Right forelimb (tissue), 1 donor: ENCODE measurements at regions not wholly inside any gene's neighbourhood (a gene's known extent, or its start where the extent isn't known, plus 50 kb on each side); places are given as distances from the start of the nearest gene placed in this dataset.
"Not testable (repeated sequence)": the region's sequence is repeated elsewhere in the genome, so short reads cannot be mapped to it uniquely, and the experiment has no call there.

Source experiments
- DNase-seq: peaks from one replicate; pipeline ENCODE4 v3.0.0-alpha.2; 2018

DNA sequence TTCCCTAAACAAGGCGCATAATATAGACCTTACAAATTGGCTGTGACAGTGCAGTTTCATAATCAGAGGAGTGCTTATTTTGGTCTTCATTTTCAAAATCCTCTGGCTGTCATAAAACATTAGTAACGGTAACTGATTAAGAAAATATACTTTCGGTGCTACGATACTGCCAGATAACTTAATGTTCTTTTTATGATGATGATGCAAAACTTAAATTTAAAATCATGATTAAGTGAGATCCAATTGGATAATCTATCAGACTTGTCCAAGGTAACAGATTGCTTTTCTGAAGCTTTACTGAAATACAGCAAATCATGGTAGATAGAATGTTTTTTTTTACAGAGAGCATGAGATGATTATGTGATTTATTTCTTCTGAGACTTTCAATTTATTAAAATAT is 364.2 kb upstream of the CNTN3 start:
- DNase-seq, result no peak

DNA sequence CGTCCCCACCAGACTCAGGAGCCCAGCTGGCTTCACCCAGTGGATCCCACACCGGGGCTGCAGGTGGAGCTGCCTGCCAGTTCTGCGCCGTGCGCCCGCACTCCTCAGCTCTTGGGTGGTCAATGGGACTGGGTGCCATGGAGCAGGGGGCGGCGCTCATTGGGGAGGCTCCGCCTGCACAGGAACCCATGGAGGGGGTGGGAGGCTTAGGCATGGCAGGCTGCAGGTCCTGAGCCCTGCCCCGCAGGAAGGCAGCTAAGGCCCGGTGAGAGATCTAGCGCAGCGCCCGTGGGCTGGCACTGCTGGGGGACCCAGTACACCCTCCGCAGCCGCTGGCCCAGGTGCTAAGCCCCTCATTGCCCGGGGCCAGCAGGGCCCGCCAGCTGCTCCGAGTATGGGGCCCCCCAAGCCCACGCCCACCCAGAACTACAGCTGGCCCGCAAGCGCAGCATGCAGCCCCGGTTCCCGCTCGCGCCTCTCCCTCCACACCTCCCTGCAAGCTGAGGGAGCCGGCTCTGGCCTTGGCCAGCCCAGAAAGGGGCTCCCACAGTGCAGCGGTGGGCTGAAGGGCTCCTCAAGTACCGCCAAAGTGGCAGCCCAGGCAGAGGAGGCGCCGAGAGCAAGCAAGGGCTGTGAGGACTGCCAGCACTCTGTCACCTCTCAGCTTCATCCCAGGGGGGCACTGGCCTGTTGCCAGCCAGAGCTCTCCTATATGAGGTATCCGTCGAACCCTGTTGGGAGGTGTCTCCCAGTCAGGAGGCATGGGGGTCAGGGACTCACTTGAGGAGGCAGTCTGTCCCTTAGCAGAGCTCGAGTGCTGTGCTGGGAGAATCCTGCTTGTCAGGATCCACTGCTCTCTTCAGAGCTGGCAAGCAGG is 370.8 kb upstream of the CNTN3 start:
- not testable (repeated sequence) for DNase-seq

DNA sequence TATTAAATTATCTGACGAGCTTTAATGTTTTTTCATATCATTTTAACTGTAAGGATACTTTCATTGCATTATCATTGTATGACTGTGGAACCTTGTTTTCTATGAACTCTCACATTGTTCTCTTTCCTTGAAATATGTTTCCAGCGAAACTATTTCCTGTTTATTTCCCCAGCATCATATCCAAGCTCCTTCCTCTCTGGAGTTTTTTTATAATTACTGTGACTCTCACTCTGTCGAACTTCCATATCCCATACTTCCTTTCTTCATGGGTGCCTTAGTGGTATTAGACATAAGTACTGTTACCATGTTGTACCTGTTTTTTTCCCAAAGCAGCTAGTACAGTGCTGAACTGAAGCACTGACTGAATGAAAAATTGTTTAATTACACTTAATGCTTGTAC is 373.6 kb upstream of the CNTN3 start:
- DNase-seq, result no peak

DNA sequence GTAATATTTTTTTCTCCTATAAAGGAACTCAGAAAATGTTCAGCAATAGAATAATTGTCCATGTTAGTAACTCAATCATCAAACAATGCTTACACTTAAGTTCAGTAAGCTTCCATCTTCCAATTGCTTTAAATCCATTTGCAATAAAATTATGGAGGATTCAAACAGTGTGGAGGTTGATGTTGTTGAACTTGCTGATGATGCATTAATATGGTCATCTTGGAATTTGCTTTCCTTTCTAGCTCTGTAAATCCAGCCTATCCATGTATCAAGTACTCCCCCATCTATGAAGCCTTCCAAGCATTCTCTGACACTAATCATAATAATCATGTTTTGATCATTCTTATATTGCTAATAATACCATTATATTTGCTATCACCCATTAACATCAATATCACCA is 378.4 kb upstream of the CNTN3 start:
- no peak for DNase-seq

DNA sequence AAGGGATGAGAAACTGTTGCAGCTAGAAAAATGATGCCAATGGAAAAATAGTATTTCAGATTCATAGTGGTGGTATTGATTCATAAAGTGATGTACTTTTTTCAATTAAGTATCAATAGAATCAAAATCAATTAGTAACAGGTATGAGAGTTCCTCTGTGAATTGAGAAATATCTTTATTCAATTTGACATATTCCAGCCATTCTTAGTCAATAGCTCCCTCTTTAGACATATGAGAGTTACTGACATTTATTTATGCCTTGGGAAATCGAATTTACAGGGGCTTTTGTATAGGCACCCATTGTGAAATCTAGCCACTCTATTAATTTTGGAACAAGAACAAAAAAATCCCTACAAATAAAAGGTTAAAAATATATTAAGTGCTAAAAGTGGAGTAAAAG is 386.9 kb upstream of the CNTN3 start:
- no peak for DNase-seq

DNA sequence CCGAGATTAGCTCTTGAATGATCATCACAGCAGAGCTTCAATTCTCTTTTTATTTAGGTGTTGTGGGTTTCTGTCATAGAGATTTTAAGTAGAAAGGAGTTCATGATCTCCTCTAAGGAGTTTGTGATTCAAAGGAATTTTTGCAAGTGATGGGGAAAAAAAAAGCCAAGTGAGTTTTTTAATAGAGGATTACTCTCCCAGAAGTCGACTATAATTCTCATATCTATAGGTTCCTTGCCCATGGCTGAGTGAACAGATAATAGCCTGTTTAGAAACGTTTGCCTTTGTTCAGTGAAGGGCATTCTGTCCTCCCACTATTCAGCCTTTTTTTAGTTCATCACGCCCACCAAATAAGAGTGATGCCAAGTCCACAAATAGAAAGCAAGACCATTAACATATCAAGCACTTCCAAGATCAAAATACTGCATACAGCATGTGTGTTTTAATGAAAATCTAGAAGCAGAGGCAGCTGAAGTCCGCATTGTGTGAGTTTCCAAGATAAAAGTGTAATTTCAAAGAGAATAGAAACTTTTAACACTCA is 398.4 kb upstream of the CNTN3 start:
- no peak for DNase-seq

DNA sequence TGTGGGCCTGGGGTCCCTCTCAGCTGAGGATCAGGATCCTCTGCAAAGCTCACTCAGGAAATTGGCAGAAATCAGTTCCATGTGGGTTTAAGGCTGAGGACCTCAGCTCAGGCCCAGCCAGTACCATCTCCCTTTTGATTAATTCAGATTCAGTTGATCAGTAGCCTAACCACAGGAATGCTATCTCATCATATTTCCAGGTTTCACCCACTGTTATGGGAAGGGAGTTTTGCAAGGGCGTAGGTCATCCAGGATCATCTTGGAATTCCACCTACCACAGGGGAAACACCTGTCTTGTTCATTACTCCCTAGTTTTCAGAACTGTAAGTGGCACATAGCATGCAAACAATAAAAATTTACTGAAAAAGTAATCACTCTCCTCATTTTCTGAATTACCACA is 399.5 kb upstream of the CNTN3 start:
- DNase-seq, result no peak

DNA sequence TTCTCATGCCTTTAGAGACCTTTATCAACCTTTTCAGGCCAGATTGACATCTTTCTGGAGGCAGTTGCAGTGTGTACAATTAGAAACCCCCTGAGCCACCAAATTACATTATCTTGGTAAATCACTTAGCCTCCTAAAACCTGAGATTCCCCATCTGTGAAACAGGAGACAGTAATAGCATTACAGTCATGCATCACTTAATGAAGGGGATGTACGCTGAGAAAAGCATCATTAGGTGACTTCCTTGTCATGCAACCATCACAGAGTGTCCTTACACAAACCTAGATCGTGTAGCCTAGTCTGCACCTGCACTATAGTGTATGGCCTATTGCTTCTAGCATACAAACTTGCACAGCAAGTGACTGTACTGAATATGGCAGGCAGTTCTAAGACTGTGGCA is 400.8 kb upstream of the CNTN3 start:
- no peak for DNase-seq

DNA sequence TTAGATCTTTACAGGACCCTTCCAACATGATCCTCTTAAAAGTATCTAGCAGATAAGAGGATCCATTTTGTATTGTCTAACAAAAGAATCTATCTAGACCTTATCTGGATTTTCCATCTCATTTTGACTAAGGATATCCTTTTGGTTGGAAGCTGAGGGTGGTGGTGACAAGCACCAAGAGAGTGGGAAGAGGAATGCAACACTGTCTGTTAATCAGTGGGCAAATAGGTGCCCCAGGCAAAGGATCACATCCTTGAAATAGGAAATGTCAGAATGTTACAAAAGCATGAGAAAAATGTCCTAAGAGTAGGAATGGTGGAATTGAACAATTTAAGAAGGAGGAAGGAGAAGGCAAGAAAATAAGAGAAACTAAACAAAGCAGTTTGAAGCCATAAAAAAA is 420.7 kb upstream of the CNTN3 start:
- no peak for DNase-seq

DNA sequence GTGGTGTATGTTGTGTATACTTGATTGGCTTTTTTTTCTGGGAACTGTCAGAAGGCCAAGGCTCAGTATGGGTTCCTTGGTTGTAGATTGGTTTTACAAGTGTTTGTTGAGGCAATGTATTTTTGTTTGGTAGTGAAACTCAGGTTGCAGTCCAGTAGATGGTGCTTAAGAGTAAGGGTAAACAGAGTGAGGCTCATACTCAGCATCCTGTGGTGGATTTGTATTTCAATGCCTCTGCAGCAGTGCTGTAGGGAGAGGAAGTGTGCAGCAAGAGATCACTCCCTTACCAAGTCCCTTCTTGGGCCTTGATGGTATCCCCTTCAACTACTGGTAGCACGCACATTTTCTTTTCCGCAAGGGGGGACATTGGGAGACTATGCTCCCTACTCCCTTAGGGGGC is 428.5 kb upstream of the CNTN3 start:
- DNase-seq, result no peak

DNA sequence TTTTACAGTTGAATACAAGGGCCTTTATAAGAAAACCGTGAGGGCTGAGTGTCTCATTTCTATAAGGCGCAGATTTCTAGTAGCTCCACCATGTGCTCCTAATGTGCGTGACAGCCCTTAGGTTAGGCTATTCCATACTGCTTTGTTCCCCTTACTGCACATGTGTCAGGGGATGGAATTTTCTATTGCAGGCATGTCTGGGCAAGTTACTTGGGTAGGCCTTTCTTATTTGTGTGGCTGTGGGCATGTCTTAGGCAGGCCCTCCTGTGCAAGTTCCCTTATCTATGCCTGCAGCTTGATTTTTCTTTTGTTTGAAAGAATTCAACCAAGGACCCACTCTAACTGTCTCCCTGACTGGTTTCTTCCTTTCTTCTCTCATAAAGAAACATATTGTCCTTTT is 434.2 kb upstream of the CNTN3 start:
- no peak for DNase-seq

DNA sequence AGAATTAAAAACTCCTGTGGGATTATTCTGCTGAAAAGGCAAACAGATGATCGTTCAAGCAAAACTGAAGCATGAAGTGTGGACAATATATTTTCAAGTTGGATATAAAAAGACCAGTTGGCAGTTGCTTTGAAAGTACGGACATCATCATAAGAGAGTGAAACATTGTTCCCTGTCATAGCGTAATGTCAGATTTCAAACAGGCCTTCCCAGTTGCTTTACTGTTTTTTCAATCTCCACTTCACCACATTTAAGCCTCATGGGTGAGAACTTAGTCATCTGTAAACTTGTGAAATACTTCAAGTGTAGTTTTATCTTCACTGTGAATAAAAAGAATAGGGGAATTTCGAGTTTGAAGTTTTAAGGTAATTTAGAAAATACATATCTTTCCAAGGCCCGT is 435.1 kb upstream of the CNTN3 start:
- DNase-seq, result no peak

DNA sequence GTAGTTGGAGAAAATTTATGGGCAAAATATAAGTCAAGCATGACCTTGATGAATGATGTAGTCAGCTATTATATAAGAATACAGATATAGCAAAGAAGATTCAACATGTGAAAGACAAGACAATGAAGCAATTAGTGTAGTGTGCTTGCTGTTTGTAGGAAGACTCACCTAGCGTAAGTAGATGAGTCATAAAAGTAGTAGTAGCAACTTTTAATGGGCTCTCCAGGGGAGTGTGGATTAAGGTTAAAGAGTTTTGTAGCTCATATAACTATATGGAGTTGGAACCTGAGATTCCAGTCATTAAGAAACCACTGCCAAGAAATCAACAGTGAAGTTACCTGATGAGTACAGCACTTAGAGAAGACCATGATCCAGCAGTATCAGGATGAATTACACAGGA is 444.7 kb upstream of the CNTN3 start:
- DNase-seq, result no peak

DNA sequence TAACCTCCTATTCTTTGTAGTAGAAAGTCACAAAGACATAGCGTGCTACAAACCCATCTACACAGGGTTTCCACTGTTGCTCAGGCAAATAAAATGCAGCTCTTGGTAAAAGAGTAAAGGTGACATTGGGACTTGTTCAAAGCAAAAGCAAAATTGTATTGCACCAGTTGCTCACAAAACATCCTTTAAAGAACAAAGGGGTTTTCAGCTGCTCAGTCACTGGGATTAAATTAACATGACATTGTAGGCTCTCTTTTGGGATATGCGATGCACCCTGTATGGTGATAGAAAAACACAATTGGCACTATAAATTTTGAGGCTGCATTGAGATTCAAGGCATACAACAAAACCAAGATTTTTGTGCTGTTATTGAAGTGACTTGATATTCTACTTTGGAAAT is 447.3 kb upstream of the CNTN3 start:
- no peak for DNase-seq

DNA sequence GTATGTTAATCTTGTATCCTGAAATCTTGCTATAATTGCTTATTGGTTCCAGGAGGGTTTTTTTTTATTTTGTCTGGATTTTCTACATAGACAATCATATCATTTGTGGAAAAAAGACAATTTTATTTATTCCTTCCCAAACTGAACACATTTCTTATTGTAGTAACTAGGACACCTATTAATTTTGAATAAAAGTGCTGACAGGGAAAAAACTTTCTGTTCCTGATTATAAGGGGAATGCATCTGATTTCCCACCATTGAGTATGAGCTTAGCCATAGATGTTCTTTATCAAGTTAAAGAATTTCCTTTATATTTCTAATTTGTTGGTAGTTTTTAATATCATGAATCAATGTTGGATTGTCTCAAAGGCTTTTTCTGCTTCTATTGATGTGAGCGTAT is 460.7 kb upstream of the CNTN3 start:
- DNase-seq, result no peak

DNA sequence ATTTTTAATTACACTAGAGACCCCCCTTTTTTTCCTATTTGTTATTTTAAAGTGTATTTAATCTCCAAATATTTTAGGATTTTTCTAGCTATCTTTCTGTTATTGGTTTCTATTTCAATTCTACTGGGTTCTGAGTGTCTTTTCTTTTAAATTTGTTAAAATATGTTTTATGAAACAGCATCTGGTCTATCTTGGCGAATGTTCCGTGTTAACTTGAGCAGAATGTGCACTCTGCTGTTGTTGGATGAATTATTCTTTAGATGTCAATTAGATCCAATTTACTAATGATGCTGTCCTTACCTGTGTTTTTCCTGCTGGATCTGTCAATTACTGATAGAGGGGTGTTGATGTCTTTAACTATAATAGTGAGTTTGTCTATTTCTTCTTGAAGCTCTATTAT is 462.0 kb upstream of the CNTN3 start:
- DNase-seq, result no peak

DNA sequence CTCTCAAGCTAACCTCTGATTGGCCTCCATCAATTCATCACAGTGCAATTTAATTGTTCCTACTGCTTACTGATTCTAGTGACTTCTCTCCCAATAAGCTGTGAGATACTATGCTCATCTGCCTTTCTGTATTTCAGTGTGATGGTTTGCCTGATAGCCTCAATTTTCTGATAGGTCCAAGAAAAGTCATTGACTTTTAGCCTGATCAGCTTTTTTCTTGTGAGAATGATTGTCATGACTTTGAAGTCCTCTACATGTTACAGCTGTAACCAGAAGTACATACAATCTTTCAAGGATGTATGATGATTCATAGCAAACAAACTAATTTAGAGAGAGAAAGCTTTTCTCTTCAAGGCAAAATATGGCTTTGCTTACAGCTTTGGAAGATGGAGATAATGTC is 463.8 kb upstream of the CNTN3 start:
- DNase-seq, result no peak

DNA sequence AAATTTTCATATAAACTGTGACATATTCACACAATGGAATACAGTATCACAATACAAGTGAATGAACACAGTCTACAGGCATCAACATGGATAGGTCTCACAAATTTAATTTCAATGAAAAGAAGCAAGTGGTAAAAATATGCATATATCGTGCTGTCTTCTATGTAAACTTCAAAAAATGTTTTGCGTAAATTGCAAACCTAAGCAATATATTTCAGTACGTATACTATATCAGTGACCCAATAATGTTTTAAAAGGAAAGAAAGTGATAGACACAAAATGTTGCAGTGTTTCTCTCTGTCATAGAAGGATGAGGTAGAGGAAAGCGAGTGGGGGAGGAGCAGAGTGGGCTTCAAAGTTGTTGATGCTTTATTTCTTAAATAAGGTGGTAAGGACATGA is 468.4 kb upstream of the CNTN3 start:
- DNase-seq, result no peak

DNA sequence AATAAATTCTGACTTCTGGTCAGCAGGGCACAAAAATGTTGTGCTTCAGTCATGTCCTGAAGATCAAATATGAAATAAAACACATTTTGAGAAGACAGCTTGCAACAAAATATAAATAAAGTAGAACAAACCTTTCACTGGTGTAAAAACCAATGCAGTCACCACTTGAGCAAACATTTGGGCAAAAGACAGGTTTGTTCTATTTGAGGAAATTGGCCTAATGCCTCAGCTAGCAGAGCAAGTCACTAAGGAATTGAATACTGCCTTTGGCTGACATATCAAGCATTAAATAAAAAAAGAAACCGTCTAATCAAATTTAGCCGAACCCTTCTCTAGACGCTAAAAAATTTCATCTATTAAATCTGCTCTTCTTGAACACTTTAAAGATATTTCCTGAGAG is 475.4 kb upstream of the CNTN3 start:
- DNase-seq, result no peak

DNA sequence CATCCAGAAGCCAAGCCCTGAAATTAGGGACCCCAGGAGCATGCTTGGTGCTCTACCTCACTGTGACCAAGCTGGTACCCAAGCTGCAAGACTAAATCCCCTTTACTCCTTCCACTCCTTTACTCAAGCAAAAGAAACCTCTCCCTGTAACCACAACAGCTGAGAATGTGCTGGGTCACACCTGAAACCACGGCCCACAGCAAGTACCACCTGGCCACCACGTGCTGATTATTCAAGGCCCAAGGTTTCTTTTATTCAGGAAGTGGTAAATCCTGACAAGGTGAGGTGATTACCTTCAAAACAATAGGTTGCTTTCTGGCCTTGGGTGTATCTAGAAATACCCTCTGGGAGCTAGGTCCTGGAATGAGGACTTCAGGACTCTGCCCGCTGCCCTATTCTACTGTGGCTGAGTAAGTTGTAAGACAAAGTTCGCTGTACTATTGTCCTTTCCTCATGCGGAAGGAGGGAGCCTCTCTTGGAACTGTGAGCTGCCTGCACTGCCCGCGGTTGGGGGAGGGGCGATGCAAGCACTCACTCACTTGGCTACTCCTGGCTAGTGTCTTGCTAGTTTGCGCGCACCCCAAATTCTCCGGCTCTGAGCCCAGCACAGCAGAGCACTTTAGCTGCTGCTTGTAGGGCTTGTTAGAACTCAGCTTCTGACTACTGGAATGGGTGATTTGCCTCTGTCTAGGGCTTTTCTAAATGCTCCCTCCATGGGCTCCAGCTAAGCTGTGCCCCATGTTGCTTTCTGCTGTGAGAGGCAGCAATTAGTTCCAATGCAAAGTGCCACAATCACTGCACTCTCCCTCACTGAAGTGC is 487.1 kb upstream of the CNTN3 start:
- DNase-seq, result no peak

DNA sequence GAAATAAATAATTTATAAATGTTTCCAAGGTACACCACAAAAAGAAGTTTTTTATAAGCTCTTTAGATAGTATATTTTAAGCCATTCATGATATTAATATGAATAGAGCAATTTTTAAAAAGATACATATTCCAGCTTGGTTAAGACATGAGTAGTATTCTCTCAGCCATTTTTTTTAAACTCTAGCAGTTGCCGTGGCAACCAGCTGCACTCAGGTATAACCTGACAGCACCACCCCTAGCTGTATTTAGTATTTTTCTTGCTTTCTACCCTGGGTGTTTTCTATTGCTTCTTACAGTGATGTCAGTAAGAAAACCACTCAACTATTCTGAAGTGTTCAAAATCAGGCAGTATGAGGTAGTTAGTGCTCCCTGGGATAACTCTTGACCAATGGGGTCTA is 496.3 kb upstream of the CNTN3 start:
- no peak for DNase-seq

DNA sequence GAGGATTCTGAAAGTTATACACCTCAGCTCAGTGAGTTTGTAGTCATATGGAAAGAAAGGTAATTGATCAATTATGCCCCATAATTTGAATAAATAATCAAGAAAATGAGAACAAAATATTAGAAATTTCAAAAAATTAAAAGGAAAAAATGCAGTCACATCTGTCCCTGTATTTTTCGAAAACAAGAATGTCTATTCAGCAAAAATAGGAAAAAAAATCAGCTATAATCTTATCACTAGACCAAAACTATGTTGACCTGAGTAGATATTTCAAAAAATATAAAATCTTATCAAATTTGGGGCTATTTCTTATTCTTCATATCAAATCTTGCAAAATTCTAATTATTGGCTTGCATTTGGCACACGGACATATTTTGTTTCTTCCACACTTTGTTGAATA is 501.2 kb upstream of the CNTN3 start:
- no peak for DNase-seq

DNA sequence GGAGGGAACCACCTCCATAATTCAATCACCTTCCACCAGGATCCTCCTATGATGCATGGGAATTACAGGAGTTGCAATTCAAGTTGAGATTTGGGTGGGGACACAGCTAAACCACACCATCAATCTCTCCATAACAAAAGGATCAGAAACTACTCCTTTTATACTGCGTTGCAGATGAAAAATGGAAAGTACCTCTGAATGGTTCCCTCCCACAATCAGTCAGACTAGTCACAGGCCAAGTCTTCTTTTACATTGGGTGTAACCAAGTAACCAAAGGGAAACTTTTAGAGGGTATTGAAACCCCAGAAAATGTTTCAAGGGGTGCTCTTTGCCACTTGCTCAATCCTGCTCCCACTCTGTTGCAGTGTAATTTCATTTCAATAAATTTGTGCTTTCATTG is 504.3 kb upstream of the CNTN3 start:
- no peak for DNase-seq

DNA sequence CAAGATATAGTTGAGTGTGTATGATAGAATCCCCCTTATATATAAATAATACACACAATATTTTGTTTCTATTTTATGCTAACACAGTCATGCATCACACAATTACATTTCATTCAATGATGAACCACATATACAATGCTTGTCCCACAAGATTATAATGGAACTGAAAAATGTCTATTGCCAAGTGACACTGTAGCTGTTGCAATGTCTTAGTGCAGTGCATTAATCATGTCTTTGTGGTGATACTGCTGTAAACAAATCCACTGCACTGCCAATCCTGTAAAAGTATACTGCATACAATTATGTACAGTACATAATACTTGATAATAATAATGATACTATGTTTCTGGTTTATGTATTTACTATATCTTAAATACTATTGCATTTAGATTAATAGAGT is 512.1 kb upstream of the CNTN3 start:
- DNase-seq, result no peak
